Thyroid gland (tissue), 4 donors: ENCODE measurements at regions not wholly inside any gene's neighbourhood (a gene's known extent, or its start where the extent isn't known, plus 50 kb on each side); places are given as distances from the start of the nearest gene placed in this dataset.

Source experiments
- CTCF ChIP-seq, 6 experiments: fragments of 200-600 bp in 3 of 6; fragments of 450-650 bp in 3 of 6; sonication (generic) in 3 of 6; IDR thresholded peaks; one replicate each; pipeline ENCODE4 v1.5.1; 2016 to 2019; ENCODE audit warnings: antibody characterized with exemption in 6 of 6, mild to moderate bottlenecking in 2 of 6, inconsistent platforms in 1 of 6, moderate library complexity in 1 of 6
- POLR2A ChIP-seq, 2 donors: fragments of 450-650 bp; IDR thresholded peaks; one replicate each; pipeline ENCODE4 v1.6.1; 2017; ENCODE audit warnings: antibody characterized with exemption in 2 of 2, mild to moderate bottlenecking in 2 of 2, moderate library complexity in 1 of 2

- no peak for TF ChIP-seq CTCF (IDR thresholded peaks at IDR 0.05)
- no peak for TF ChIP-seq POLR2A (IDR thresholded peaks at IDR 0.05)
Measured at GRCh38 chr9:119839888-119840287, 470.7 kb upstream of the BRINP1 start.
